Hepatocyte (in vitro differentiated cells): ENCODE measurements at regions not wholly inside any gene's neighbourhood (a gene's known extent, or its start where the extent isn't known, plus 50 kb on each side); places are given as distances from the start of the nearest gene placed in this dataset.
"Not testable (repeated sequence)": the region's sequence is repeated elsewhere in the genome, so short reads cannot be mapped to it uniquely, and the experiment has no call there.

Experiments used
- DNase-seq: peaks from one replicate; pipeline ENCODE4 v3.0.0-alpha.2; 2016; ENCODE audit warnings: low spot score
- H2AFZ ChIP-seq: fragments of 200-600 bp; sonication (generic); 2 replicates; pipeline ENCODE4 v1.6.0; 2016; ENCODE audit warnings: antibody characterized with exemption, mild to moderate bottlenecking
- H3K27ac ChIP-seq: fragments of 200-600 bp; sonication (generic); 2 replicates; pipeline ENCODE4 v1.5.1; 2016; ENCODE audit warnings: mild to moderate bottlenecking
- H3K27me3 ChIP-seq: fragments of 200-600 bp; sonication (generic); 2 replicates; pipeline ENCODE4 v1.6.1; 2016
- H3K36me3 ChIP-seq: fragments of 200-600 bp; sonication (generic); replicated peaks from 2 replicates; pipeline ENCODE4 v1.5.1; 2016; ENCODE audit warnings: low read depth; ENCODE audit not compliant: insufficient read depth
- H3K4me1 ChIP-seq: fragments of 200-600 bp; sonication (generic); 2 replicates; pipeline ENCODE4 v1.5.1; 2016; ENCODE audit warnings: mild to moderate bottlenecking, moderate library complexity; ENCODE audit not compliant: insufficient read depth
- H3K4me2 ChIP-seq: fragments of 200-600 bp; sonication (generic); 2 replicates; pipeline ENCODE4 v1.6.0; 2016
- H3K4me3 ChIP-seq: fragments of 200-600 bp; sonication (generic); 2 replicates; pipeline ENCODE4 v1.5.1; 2016; ENCODE audit warnings: mild to moderate bottlenecking
- H3K79me2 ChIP-seq: fragments of 200-600 bp; sonication (generic); 2 replicates; pipeline ENCODE4 v1.6.0; 2017; ENCODE audit warnings: mild to moderate bottlenecking
- H3K9me2 ChIP-seq: fragments of 200-600 bp; sonication (generic); replicated peaks from 2 replicates; pipeline ENCODE4 v1.6.0; 2017; ENCODE audit warnings: mild to moderate bottlenecking; ENCODE audit not compliant: insufficient read depth
- H3K9me3 ChIP-seq: fragments of 200-600 bp; sonication (generic); 2 replicates; pipeline ENCODE4 v1.5.1; 2016; ENCODE audit warnings: low read depth, mild to moderate bottlenecking
- H4K20me1 ChIP-seq: fragments of 200-600 bp; sonication (generic); 2 replicates; pipeline ENCODE4 v1.6.0; 2016; ENCODE audit warnings: mild to moderate bottlenecking; ENCODE audit not compliant: insufficient read depth, poor library complexity, severe bottlenecking
- CTCF ChIP-seq: fragments of 200-600 bp; sonication (generic); IDR thresholded peaks from 2 replicates; pipeline ENCODE4 v1.5.1; 2016; ENCODE audit warnings: antibody characterized with exemption, mild to moderate bottlenecking; ENCODE audit not compliant: poor library complexity
- EZH2 ChIP-seq: fragments of 200-600 bp; sonication (generic); IDR thresholded peaks from 2 replicates; pipeline ENCODE4 v1.6.1; 2016; ENCODE audit warnings: antibody characterized with exemption, mild to moderate bottlenecking, borderline replicate concordance
- EZH2phosphoT487 ChIP-seq: fragments of 200-600 bp; sonication (generic); IDR thresholded peaks from one replicate; pipeline ENCODE4 v1.6.1; 2018; ENCODE audit warnings: antibody characterized with exemption, mild to moderate bottlenecking, low read depth, moderate library complexity; ENCODE audit not compliant: unreplicated experiment, severe bottlenecking
- WGBS: methylation state at CpG from one replicate; pipeline ENCODE4 v1.1.6; 2016; ENCODE audit warnings: low lambda C conversion rate; ENCODE audit errors: missing lambda C conversion rate; 5-methylcytosine and 5-hydroxymethylcytosine counted together

GRCh38 chr16:80092681-80093080 lies 448.1 kb upstream of the DYNLRB2 start:
- no peaks in the 10 kb centered on the region for H3K27me3 ChIP-seq
- DNase-seq: no peak
- 85% methylated on average over 4 of the region's 4 CpGs for WGBS
- H2AFZ ChIP-seq: no peak overlapping the region
- H3K36me3 ChIP-seq: no peaks in the 10 kb centered on the region
- no peak overlapping the region for H3K27ac ChIP-seq
- peaks cover 5% of the 10 kb centered on the region for H3K4me1 ChIP-seq
- no peak overlapping the region for H3K4me2 ChIP-seq
- H4K20me1 ChIP-seq: no peaks in the 10 kb centered on the region
- H3K79me2 ChIP-seq: no peaks in the 10 kb centered on the region
- H3K4me3 ChIP-seq: no peak overlapping the region
- no peaks in the 10 kb centered on the region for H3K9me3 ChIP-seq
- no peaks in the 10 kb centered on the region for H3K9me2 ChIP-seq
- TF ChIP-seq EZH2phosphoT487 (no peak), CTCF (no peak), EZH2 (no peak)

DNA sequence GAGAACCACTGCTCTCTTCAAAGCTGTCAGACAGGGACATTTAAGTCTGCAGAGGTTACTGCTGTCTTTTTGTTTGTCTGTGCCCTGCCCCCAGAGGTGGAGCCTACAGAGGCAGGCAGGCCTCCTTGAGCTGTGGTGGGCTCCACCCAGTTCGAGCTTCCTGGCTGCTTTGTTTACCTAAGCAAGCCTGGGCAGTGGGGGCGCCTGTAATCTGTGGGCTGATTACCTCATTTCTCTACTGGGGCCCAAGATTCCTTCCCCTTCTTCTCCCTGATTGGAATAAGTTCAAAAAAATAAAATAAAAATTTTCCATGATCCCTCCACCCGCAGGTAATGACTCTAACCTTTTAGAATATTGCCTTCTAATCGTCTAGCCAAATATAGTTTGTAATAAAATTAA lies 449.3 kb upstream of the DYNLRB2 start:
- H3K27ac ChIP-seq, H3K4me2 ChIP-seq, H3K9me3 ChIP-seq, H3K9me2 ChIP-seq, DNase-seq, H4K20me1 ChIP-seq, H3K79me2 ChIP-seq, H2AFZ ChIP-seq, H3K4me3 ChIP-seq, H3K36me3 ChIP-seq, H3K4me1 ChIP-seq, H3K27me3 ChIP-seq: not testable (repeated sequence)
- WGBS: 50% methylated on average over 4 of the region's 4 CpGs

- H3K4me2 ChIP-seq: no peak overlapping the region
- H3K4me3 ChIP-seq: no peak overlapping the region
- TF ChIP-seq CTCF (no peak), EZH2phosphoT487 (no peak), EZH2 (no peak)
- H3K9me2 ChIP-seq: no peaks in the 10 kb centered on the region
- no peak overlapping the region for H2AFZ ChIP-seq
- no peak for DNase-seq
- H3K27me3 ChIP-seq: no peaks in the 10 kb centered on the region
- no peak overlapping the region for H3K27ac ChIP-seq
- H3K79me2 ChIP-seq: no peaks in the 10 kb centered on the region
- WGBS: 96% methylated on average over 2 of the region's 2 CpGs
- H3K4me1 ChIP-seq: peaks cover 8% of the 10 kb centered on the region
- H4K20me1 ChIP-seq: no peaks in the 10 kb centered on the region
- no peaks in the 10 kb centered on the region for H3K9me3 ChIP-seq
- no peaks in the 10 kb centered on the region for H3K36me3 ChIP-seq
Observed at GRCh38 chr16:80085606-80086005, 455.2 kb upstream of the DYNLRB2 start.

DNA sequence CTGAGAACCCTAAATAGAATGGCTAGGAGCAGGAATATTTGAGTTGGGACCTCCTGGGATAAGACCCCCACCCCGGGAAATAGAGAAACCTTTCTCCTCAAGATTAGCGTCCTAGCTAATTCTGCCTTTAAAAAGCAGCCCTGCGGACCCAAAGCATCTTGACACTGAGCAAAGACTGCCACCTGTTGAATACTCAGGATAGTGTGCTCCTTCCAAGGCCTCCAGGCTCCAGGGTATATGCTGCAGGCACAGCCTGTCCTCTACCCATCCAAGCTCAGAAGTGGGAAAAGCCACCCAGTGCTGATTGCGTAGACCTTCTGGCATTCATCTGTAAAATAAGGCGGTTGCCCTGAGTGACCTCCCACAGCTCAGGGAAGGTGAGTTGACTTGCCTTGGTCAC lies 456.2 kb upstream of the DYNLRB2 start:
- WGBS: 12% methylated on average over 5 of the region's 5 CpGs
- peak; percentile 88 for DNase-seq
- H3K9me3 ChIP-seq: no peaks in the 10 kb centered on the region
- no peaks in the 10 kb centered on the region for H3K9me2 ChIP-seq
- peak overlapping the region; percentile 56 for H3K4me2 ChIP-seq
- no peak overlapping the region for H3K4me3 ChIP-seq
- no peaks in the 10 kb centered on the region for H4K20me1 ChIP-seq
- H2AFZ ChIP-seq: no peak overlapping the region
- TF ChIP-seq EZH2phosphoT487: no peak
- peak; percentile 81 for TF ChIP-seq CTCF
- TF ChIP-seq EZH2: no peak
- H3K27me3 ChIP-seq: no peaks in the 10 kb centered on the region
- H3K36me3 ChIP-seq: no peaks in the 10 kb centered on the region
- peaks cover 8% of the 10 kb centered on the region for H3K4me1 ChIP-seq
- no peaks in the 10 kb centered on the region for H3K79me2 ChIP-seq
- no peak overlapping the region for H3K27ac ChIP-seq
